Fibroblast of lung (primary cell): ENCODE measurements at regions not wholly inside any gene's neighbourhood (a gene's known extent, or its start where the extent isn't known, plus 50 kb on each side); places are given as distances from the start of the nearest gene placed in this dataset.

Experiments
- CTCF ChIP-seq, 2 donors: IDR thresholded peaks in 1 of 2; conservative IDR thresholded peaks in 1 of 2; 1 replicate in 1 of 2; 2 replicates in 1 of 2; pipeline ENCODE4 v1.5.1; 2011 to 2012; ENCODE audit warnings: low read length in 2 of 2, control low read depth in 1 of 2, inconsistent platforms in 1 of 2, low read depth in 1 of 2, mild to moderate bottlenecking in 1 of 2
- EZH2 ChIP-seq: IDR thresholded peaks from 2 replicates; pipeline ENCODE4 v1.5.1; 2012; ENCODE audit warnings: low read length, control low read depth, mild to moderate bottlenecking; ENCODE audit errors: missing control alignments

GRCh38 chr10:22831586-22831985 is 96.3 kb upstream of the ARMC3 start:
- no peak for TF ChIP-seq CTCF (conservative IDR thresholded peaks at IDR 0.05 in 1 of 2, IDR thresholded peaks at IDR 0.05 in 1 of 2; ENCODE audit: low read depth in 1 of 2, low read length in 2 of 2)
- TF ChIP-seq EZH2 = no peak
